GM23338 (cell line): ENCODE measurements at regions not wholly inside any gene's neighbourhood (a gene's known extent, or its start where the extent isn't known, plus 50 kb on each side); places are given as distances from the start of the nearest gene placed in this dataset.

Experiments used
- ATAC-seq: fragments of 200-7000 bp; cut with Tn5 transposase; 3 replicates; pipeline ENCODE4 v1.9.1; 2020
- DNase-seq: peaks from one replicate; pipeline ENCODE4 v3.0.0-alpha.2; 2015; ENCODE audit warnings: low spot score
- H2AFZ ChIP-seq: fragments of 200-600 bp; sonication (generic); 2 replicates; pipeline ENCODE4 v1.8.0; 2016; ENCODE audit warnings: antibody characterized with exemption, mild to moderate bottlenecking, moderate library complexity
- H3F3A ChIP-seq: fragments of 200-600 bp; sonication (generic); replicated peaks from 2 replicates; pipeline ENCODE4 v1.8.0; 2017; ENCODE audit warnings: antibody characterized with exemption, mixed run types, low read depth
- H3K27ac ChIP-seq: fragments of 200-600 bp; sonication (generic); 2 replicates; pipeline ENCODE4 v1.6.1; 2016; ENCODE audit warnings: low read depth
- H3K27me3 ChIP-seq: fragments of 200-600 bp; sonication (generic); 2 replicates; pipeline ENCODE4 v1.8.0; 2016; ENCODE audit warnings: mild to moderate bottlenecking, mixed run types, moderate library complexity; ENCODE audit not compliant: insufficient read depth
- H3K36me3 ChIP-seq: fragments of 200-600 bp; sonication (generic); 2 replicates; pipeline ENCODE4 v1.8.0; 2016; ENCODE audit warnings: mild to moderate bottlenecking; ENCODE audit not compliant: insufficient read depth
- H3K4me1 ChIP-seq: fragments of 200-600 bp; sonication (generic); 2 replicates; pipeline ENCODE4 v1.8.0; 2016; ENCODE audit warnings: mild to moderate bottlenecking, moderate library complexity; ENCODE audit not compliant: insufficient read depth
- H3K4me2 ChIP-seq: fragments of 200-600 bp; sonication (generic); 2 replicates; pipeline ENCODE4 v1.7.1; 2017; ENCODE audit warnings: mixed run types
- H3K4me3 ChIP-seq: fragments of 200-600 bp; sonication (generic); 2 replicates; pipeline ENCODE4 v1.6.1; 2016; ENCODE audit warnings: mixed run types
- H3K79me2 ChIP-seq: fragments of 200-600 bp; sonication (generic); replicated peaks from 2 replicates; pipeline ENCODE4 v1.8.0; 2017; ENCODE audit warnings: mild to moderate bottlenecking; ENCODE audit not compliant: insufficient read depth
- H3K9me2 ChIP-seq: fragments of 200-600 bp; sonication (generic); 2 replicates; pipeline ENCODE4 v1.8.0; 2017; ENCODE audit not compliant: insufficient read depth
- H4K20me1 ChIP-seq: fragments of 200-600 bp; sonication (generic); replicated peaks from 2 replicates; pipeline ENCODE4 v1.8.0; 2017; ENCODE audit warnings: mild to moderate bottlenecking; ENCODE audit not compliant: insufficient read depth
- H3K27ac Mint-ChIP-seq: 2 replicates; pipeline ENCODE4 v1.8.0; 2020; ENCODE audit warnings: inconsistent platforms, mild to moderate bottlenecking, moderate library complexity, mixed read lengths
- H3K27me3 Mint-ChIP-seq: 3 replicates; pipeline ENCODE4 v1.8.0; 2022; ENCODE audit warnings: low read depth, mild to moderate bottlenecking, moderate library complexity, mixed read lengths, inconsistent platforms; ENCODE audit not compliant: insufficient read depth, poor library complexity
- H3K36me3 Mint-ChIP-seq: 3 replicates; pipeline ENCODE4 v1.8.0; 2021; ENCODE audit warnings: low read depth, mild to moderate bottlenecking, inconsistent platforms, moderate library complexity, mixed read lengths
- H3K4me1 Mint-ChIP-seq: 3 replicates; pipeline ENCODE4 v1.8.0; 2020; ENCODE audit warnings: mild to moderate bottlenecking, inconsistent platforms, mixed read lengths
- H3K4me3 Mint-ChIP-seq: 3 replicates; pipeline ENCODE4 v1.8.0; 2021; ENCODE audit warnings: moderate library complexity, mild to moderate bottlenecking, inconsistent platforms, mixed read lengths
- H3K9me3 Mint-ChIP-seq: 3 replicates; pipeline ENCODE4 v1.8.0; 2020; ENCODE audit warnings: moderate library complexity, mild to moderate bottlenecking, inconsistent platforms, mixed read lengths
- EZH2 ChIP-seq: fragments of 200-600 bp; sonication (generic); IDR thresholded peaks from one replicate; pipeline ENCODE4 v1.8.0; 2017; ENCODE audit warnings: antibody characterized with exemption, mild to moderate bottlenecking, low read depth; ENCODE audit not compliant: unreplicated experiment
- JUNB ChIP-seq: IDR thresholded peaks from one replicate; pipeline ENCODE4 v1.6.1; 2016; ENCODE audit warnings: antibody characterized with exemption; ENCODE audit not compliant: unreplicated experiment
- TF ChIP-seq, protein P1 (sequence below): IDR thresholded peaks from one replicate; pipeline ENCODE4 v1.6.1; 2018; ENCODE audit warnings: antibody characterized with exemption; ENCODE audit not compliant: unreplicated experiment
- TF ChIP-seq, protein P2 (sequence below), 2 experiments: fragments of 200-600 bp in 1 of 2; sonication (generic) in 1 of 2; conservative IDR thresholded peaks; 2 replicates each; pipeline versions ENCODE4 v1.5.1 to v1.6.1; 2016 to 2017; ENCODE audit warnings: antibody characterized with exemption in 2 of 2, low read depth in 2 of 2, mild to moderate bottlenecking in 2 of 2, moderate library complexity in 1 of 2

GRCh38 chrX:45781901-45782553 is 581.4 kb upstream of the DIPK2B start:
- H3K9me3 Mint-ChIP-seq: no peaks in the 10 kb centered on the region; the same call in 2 of the 3 replicates
- DNase-seq: peak; percentile 18

GRCh38 chrX:45778616-45779015 is 577.9 kb upstream of the DIPK2B start:
- Histone ChIP-seq H3K4me1 (peaks cover 50% of the 10 kb centered on the region), H3F3A (no peaks in the 10 kb centered on the region), H4K20me1 (peaks cover 40% of the 10 kb centered on the region), H3K9me2 (no peaks in the 10 kb centered on the region), H3K27ac (no peak overlapping the region), H3K4me3 (no peak overlapping the region), H3K36me3 (no peaks in the 10 kb centered on the region), H3K27me3 (no peaks in the 10 kb centered on the region), H3K4me2 (no peak overlapping the region), H2AFZ (no peak overlapping the region), H3K79me2 (peaks cover 100% of the 10 kb centered on the region)
- H3K36me3 Mint-ChIP-seq: peaks cover 45% of the 10 kb centered on the region
- no peaks in the 10 kb centered on the region; the same call in 2 of the 3 replicates for H3K9me3 Mint-ChIP-seq
- H3K4me1 Mint-ChIP-seq: peaks cover 83% of the 10 kb centered on the region
- H3K27ac Mint-ChIP-seq: no peak overlapping the region
- H3K27me3 Mint-ChIP-seq: peaks cover 7% of the 10 kb centered on the region
- TF ChIP-seq, protein P1, sequence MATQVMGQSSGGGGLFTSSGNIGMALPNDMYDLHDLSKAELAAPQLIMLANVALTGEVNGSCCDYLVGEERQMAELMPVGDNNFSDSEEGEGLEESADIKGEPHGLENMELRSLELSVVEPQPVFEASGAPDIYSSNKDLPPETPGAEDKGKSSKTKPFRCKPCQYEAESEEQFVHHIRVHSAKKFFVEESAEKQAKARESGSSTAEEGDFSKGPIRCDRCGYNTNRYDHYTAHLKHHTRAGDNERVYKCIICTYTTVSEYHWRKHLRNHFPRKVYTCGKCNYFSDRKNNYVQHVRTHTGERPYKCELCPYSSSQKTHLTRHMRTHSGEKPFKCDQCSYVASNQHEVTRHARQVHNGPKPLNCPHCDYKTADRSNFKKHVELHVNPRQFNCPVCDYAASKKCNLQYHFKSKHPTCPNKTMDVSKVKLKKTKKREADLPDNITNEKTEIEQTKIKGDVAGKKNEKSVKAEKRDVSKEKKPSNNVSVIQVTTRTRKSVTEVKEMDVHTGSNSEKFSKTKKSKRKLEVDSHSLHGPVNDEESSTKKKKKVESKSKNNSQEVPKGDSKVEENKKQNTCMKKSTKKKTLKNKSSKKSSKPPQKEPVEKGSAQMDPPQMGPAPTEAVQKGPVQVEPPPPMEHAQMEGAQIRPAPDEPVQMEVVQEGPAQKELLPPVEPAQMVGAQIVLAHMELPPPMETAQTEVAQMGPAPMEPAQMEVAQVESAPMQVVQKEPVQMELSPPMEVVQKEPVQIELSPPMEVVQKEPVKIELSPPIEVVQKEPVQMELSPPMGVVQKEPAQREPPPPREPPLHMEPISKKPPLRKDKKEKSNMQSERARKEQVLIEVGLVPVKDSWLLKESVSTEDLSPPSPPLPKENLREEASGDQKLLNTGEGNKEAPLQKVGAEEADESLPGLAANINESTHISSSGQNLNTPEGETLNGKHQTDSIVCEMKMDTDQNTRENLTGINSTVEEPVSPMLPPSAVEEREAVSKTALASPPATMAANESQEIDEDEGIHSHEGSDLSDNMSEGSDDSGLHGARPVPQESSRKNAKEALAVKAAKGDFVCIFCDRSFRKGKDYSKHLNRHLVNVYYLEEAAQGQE: no peak
- TF ChIP-seq EZH2 (no peak), JUNB (no peak)
- ATAC-seq (no peak), DNase-seq (no peak)
- no peak overlapping the region for H3K4me3 Mint-ChIP-seq

More at GRCh38 chrX:45781901-45782553, 581.4 kb upstream of the DIPK2B start:
- no peak overlapping the region; the same call in 2 of the 3 replicates for H3K4me3 Mint-ChIP-seq
- peaks cover 79% of the 10 kb centered on the region for H3K4me1 Mint-ChIP-seq
- H3K9me2 ChIP-seq: no peaks in the 10 kb centered on the region
- TF ChIP-seq, protein P1: no peak
- TF ChIP-seq, protein P2, sequence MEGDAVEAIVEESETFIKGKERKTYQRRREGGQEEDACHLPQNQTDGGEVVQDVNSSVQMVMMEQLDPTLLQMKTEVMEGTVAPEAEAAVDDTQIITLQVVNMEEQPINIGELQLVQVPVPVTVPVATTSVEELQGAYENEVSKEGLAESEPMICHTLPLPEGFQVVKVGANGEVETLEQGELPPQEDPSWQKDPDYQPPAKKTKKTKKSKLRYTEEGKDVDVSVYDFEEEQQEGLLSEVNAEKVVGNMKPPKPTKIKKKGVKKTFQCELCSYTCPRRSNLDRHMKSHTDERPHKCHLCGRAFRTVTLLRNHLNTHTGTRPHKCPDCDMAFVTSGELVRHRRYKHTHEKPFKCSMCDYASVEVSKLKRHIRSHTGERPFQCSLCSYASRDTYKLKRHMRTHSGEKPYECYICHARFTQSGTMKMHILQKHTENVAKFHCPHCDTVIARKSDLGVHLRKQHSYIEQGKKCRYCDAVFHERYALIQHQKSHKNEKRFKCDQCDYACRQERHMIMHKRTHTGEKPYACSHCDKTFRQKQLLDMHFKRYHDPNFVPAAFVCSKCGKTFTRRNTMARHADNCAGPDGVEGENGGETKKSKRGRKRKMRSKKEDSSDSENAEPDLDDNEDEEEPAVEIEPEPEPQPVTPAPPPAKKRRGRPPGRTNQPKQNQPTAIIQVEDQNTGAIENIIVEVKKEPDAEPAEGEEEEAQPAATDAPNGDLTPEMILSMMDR (conservative IDR thresholded peaks at IDR 0.05; ENCODE audit: low read depth in 2 of 2): peak in 1 of 2 experiments; percentile 24; a peak in 2 of 4 replicates
- no peak overlapping the region for H3K4me3 ChIP-seq
- no peak overlapping the region for H3K4me2 ChIP-seq
- peaks cover 7% of the 10 kb centered on the region for H3K27me3 Mint-ChIP-seq
- peaks cover 45% of the 10 kb centered on the region for H4K20me1 ChIP-seq
- no peaks in the 10 kb centered on the region for H3K36me3 ChIP-seq
- H3K36me3 Mint-ChIP-seq: peaks cover 56% of the 10 kb centered on the region
- H3F3A ChIP-seq: no peaks in the 10 kb centered on the region
- peaks cover 100% of the 10 kb centered on the region for H3K79me2 ChIP-seq
- H3K4me1 ChIP-seq: peaks cover 35% of the 10 kb centered on the region
- no peak overlapping the region for H2AFZ ChIP-seq
- H3K27me3 ChIP-seq: no peaks in the 10 kb centered on the region
- peak overlapping the region; percentile 56; the same call in 1 of the 2 replicates for H3K27ac Mint-ChIP-seq
- peak; percentile 61 for ATAC-seq
- peak overlapping the region; percentile 45; the same call in 1 of the 2 replicates for H3K27ac ChIP-seq
